Colon (tissue), 2 donors: ENCODE measurements at regions not wholly inside any gene's neighbourhood (a gene's known extent, or its start where the extent isn't known, plus 50 kb on each side); places are given as distances from the start of the nearest gene placed in this dataset.
A peak's percentile ranks its signal among the peaks of the same experiment; 100 is the strongest.

Source experiments
- FAIRE-seq: peaks from 2 replicates; lab custom pipeline; 2012; peaks lifted over from hg19 to GRCh38; lab: Jason Lieb, UNC
- donor health status: control.
- donor health status: control.

DNA sequence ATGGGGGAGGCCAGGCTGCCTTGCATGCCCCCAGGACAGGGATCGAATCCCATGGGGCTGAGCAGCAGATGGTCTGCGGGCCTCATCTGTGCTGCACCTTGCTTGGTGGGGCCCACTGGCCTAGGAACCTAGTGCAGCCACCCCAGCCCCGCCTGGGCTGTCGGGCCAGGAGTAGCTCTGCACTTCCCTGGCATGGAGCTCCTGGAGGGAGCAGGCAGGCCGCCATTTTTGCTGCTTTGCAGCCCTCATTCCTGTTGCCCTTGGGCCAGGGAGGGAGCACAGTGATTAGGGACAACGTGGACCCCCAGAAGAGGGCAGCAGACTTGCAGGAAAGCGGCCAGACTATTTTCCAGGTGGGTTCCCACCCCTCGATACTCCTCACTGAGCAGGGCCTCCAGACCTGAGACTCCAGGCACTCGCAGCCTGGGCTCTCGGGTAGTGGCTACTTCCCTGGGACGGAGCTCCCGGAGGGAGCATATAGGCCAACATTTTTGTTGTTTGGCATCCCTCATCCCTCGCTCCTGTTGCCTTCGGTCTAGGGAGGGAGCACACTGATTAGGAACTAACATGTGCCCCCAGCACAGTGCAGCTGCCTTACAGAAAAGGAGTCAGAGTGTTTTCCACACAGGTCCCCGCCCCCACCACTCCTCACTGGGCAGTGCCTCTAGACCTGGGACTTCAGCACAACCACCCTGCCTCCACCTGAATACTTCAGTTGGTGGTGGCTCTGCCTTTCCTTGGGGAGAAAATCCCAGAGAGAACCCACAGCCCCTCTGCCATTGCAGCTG lies 99.5 kb downstream of the MAIP1 start:
- FAIRE-seq, result no peak

DNA sequence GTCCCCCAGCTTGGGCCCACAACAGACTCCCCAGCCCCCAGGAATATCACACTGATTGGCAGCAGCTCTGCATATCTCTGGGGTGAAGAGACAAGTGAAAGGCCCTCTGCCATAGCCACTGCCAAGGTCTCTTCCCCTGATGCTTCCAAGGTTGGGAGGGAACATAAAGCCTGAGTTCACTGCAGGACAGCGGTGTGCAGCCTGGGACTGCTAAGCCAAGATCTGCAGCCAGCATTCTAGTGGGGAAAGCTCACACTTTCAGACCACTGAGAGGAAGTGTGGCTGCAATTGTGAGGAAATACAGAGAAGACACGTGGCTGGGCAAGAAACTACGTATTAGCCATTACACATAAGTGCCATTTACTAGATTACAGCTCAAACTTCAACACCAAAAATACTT lies 100.7 kb downstream of the MAIP1 start:
- FAIRE-seq, result no peak

DNA sequence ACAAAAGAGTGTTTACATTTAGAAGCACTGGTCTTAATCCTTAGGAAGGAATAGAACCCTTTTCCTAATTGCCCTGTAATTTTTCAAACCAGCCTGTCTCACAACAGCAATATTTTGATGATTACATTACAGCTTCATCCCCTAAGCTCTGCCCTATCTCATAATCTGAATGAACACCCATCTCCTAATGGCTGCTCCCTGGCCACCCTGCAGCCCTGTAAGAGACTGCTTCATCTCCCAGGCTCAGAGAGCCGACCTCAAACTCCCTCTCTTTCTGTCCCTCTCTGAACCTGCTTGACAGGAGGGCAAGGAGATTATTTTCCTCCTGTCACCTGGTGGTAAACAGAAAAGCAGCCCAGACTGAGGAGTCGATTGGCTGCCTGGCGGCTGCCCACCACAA lies 107.8 kb downstream of the MAIP1 start:
- FAIRE-seq, result no peak

DNA sequence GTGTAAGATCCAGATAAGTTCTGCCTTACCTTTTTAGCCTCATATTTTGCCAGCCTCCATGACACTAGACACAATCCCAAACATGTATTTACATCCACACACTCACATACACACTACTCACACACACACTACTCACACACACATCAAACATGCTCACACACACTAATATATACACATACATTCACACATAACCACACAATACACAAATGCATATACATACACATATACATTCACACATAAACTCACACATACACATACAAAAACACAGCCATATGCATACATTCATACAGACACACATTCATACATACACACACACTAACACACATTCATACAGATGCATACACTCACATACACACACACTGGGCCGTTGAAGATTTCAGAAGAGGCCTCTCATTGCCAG lies 109.5 kb downstream of the MAIP1 start:
- FAIRE-seq, result no peak

DNA sequence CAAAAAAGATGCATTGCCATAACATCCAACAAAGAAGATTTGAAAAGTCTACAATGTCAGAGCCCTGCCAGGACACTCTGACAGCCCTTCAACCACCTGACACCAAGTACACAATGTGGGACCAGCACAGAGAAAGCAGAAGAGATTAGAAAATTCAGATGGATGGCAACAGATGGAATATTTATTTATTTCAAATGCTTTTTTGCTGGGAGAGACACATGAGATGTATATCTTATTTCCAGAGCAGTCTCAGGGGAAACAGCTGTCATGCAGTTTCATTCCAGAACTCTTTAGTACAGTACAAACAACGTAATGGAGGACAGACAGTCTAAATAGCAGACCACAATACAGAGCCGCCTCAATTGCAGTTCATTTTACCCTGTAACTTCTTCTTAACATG lies 110.1 kb downstream of the MAIP1 start:
- no peak for FAIRE-seq

DNA sequence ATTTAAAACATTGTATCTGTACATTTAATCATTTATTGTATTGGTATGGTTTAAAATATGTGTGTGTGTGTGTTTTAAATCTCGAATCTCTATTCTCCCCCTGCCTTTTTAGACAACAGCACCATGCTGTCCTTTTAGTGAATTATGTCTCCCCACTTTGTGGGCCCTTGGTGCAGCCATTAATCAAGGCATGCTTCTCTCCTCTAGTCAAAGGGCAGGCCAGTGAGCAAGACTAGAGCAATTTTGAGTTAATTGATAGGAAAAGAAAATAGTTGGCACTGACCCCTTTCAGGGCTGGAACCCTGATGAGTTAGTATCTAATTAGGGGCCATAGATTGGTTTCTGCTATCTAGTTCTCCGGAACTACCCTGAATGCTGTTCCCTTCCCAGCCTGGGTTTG lies 111.0 kb downstream of the MAIP1 start:
- FAIRE-seq, result no peak

DNA sequence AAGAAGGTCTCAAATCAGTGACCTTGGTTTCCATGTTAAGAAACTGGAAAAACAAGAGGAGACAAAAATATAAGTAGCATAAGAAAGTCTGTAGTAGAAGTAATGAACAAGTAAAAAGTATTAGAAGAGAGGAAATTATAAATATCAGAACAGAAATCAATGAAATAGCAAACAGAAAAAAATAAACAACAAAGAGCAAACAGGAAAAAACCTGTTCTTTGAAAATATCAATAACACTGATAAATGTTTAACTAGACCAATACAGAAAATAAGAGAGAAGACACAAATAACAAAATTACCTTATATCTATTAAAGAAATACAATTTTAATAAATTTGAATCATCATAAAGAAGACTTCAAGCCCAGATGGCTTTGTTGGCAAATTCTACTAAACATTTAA lies 113.3 kb downstream of the MAIP1 start:
- no peak for FAIRE-seq

DNA sequence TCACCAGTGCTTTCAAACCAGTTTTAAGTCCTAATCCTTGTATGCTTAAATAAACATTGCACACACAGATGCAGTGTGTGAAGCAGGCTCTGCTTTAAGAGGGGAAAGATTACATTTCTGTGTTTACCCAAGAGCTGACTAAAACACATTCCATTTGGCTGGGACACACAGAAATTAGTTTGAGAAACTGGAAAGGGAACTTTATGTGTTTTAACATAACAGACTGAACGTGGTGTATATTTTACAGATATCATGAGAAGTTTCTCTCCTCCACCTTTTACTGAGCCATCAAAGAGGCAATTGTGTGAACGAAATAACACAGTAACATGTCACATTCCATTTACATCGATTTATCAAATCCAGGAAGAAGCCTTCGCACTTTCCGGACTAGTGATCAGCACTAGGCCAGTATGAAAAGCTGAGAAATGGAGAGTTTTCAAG lies 121.8 kb downstream of the MAIP1 start:
- no peak for FAIRE-seq

DNA sequence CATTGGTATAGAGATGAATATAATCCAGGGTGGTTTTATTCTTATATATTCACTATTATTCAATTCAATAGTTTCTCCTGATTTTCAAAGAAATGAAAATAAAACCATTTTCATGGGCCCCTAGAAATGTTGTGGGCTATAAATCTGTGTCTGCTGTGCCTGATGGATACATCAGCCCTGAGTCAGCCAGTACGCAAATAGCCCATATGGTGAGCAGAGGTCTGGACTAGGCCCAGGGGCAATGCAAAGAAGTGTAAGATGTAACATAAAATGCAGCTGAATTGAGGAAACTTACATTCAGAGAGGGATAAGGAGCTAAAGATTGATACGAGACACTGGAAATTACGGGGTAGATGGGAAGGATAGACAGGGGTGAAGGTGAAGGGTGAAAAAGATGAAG lies 122.5 kb downstream of the MAIP1 start:
- FAIRE-seq, result no peak

DNA sequence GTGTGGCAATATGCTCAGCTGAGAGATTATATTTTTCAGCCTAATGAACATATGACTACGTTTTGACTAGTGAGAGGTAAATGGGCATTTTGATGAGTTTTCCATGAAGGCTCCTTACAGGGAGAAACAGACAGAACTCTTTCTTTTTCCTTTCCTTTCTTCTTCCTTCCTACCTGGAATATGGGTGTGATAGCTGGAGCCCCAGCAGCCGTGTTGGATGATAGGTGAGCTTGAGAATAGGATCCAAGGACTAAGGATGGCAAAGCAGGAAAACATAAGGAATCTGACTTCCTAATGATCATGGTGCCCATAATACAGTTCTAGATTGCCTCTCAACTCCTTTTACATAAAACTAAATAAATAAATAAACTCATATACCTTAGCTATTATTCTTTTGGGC lies 124.0 kb downstream of the MAIP1 start:
- no peak for FAIRE-seq

DNA sequence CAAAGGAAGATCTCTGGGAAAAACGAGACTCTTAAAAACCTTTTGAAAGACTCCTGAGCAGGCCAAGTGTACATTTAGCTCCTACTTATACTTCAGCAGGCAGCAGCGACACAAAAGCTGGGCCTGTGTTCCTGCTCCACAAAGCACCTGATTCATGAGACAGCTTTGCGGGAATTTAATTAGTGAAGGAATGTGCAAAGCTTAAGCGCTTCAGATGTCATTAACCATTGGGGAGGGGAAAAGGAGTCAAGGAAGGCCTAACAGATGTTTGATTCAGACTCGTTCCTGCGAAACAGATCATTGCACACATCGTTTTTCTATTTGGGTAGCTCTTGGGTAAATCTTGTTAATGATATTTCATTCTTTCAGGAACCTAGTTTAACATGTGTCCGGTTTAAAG lies 125.9 kb downstream of the MAIP1 start:
- no peak for FAIRE-seq

DNA sequence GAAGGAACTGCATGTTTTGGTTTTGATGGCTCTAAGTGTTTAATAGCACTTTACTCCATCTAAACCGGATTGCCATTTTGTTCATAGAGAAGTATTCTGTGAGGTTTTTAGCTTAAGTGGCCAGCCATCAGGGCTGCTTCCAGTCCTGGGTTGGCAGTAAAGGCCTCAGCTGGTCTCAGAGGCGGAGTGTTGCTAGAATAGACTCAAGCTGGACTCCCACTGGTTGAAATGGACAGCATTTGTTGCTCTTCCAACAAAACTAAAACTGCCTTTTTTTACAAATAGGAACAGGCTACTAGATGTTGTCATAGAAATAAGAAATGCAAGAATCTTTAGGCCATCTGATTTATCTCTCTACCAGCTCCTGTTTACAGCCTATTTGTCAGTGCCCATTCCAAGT lies 126.4 kb downstream of the MAIP1 start:
- no peak for FAIRE-seq

DNA sequence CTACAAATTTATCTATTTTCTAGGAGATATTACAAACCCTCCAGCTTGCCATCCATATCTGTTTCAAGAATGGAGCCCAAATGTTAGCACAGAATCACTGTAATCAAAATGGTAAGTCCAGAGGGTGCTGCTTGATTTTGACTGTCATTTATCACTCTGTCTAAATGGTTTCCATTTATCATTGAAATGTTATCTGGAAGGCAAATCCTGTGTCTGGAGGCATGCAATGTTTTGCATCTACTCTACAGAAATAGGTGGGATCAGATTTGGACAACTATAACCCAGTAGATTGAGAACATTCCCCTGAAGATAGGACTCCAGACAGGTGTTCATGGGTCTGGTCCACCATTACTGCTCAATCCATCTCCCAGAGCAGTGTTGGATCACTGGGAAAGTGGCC lies 128.7 kb downstream of the MAIP1 start:
- FAIRE-seq, result no peak

DNA sequence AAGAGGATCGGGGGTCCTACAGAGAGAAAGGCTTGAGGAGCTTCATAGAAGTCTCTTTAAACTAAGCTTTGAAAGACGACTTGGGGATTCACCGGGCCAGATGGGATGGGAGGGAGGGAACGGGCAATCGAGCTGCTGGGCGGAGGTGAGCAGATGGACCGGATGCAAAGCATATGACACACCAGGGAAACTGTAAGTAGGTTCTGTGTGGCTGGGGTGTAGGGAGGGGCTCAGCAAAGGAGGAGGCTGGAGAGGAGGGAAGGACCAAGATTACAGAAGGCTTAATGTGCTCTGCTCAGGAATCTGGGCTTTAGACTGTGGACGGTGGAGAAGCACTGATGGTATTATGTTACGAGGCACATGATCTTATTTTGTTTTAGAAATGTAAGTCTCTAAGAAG lies 131.5 kb downstream of the MAIP1 start:
- no peak for FAIRE-seq

DNA sequence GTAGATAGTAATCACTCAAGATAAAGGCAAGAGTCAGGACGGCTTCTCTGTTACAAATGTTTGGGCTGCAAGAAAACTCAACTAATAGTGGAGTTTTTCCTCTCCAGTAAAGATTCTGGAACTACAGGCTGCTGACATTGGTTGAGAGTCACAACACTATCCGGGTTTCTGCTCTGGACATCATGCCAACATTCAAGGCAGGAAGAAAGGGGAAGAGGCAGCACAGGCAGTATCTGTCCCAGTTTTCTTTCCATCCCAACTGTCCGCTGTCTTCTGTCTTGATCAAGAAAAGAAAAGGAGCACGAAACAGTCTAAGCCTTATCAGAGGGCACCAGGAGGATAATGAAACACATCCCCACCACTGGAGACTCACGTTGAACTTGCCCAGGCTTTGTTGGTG lies 132.1 kb downstream of the MAIP1 start:
- FAIRE-seq, result no peak

DNA sequence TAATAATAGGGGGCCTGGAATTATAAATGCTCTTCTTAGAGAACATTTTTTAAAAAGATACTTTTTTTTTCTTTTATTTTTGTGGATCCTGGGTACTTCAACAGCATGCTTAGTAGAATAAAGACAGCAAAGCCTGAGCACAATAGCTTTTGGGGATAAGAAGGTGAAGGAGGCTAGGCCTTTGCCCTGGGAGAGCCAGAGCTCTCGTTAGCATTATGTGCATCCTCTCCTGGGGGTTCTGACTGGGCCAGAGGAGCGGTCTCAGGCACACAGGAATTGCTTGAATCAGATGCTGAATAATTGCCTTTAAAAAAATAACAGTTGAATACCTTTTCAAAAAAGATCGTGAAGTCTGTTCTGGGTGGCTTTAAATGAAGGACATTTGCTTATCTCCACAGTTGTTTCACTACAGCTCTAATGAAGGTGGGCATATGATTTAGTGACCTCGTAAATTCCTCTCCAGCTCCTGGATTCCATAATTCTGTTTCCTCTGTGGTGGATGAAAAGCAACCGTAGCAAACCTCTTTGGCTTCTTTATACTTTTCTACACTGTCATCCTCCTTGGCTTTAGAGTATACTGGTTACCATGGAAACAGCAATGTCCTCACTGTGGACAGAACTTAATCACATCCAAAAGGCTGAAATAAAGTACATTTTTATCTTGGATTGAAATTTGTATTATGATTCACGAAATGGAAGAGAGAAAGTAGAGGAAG lies 133.8 kb downstream of the MAIP1 start:
- no peak for FAIRE-seq

DNA sequence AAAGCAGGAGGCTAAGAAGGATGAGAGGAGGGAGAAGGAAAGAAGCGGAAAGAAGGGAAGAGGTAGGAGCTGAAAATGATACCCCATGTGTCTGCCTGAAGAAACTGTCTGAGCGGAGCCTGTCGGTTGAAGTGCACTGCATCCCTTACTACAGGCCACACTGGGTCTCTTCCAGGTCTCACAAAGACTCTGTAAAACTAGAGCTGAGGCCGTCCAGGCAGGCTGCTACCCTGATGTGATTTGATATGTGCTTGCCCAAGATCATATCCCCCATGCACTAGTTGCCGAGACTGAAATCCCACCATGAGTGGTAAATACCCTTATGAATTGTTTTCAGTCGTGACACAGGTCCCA lies 134.4 kb downstream of the MAIP1 start:
- FAIRE-seq, result no peak

DNA sequence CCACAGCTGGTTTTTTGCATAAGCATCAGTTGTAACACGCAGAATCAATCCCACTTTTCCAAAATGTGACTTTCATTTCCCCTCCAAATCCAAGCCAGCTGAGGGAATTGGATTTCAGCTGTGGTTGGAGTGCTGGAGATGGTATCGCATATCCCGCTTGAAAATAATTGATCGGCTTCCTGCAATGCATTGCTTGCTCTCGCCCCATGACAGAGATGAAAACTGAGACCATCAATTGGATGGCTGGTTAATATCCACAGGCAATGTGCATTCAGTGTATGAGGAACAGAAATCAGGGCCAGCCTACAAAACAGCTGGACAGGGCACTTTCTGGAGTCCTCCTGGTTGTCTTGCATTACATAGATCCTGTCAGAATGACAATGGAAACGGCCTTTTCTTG lies 135.3 kb downstream of the MAIP1 start:
- no peak for FAIRE-seq

DNA sequence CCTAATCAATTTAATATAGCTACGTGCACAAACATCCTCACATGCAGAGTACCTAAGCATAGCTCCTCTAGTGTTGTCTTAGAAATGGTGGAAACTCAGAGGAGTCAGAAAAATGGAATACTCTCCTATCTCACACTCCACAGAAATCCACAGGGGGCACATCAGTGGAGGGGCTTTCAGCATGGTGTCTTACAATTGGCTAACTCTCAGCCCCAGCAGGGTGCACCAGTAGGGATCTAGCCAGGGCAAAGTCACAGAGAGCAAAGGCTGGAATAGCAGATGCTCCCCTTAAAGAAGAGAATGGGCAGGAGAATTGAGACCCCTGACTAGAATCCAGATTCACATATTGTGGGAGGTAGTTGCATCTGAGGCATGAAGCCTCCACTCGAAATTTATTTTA lies 135.7 kb downstream of the MAIP1 start:
- FAIRE-seq, result no peak

DNA sequence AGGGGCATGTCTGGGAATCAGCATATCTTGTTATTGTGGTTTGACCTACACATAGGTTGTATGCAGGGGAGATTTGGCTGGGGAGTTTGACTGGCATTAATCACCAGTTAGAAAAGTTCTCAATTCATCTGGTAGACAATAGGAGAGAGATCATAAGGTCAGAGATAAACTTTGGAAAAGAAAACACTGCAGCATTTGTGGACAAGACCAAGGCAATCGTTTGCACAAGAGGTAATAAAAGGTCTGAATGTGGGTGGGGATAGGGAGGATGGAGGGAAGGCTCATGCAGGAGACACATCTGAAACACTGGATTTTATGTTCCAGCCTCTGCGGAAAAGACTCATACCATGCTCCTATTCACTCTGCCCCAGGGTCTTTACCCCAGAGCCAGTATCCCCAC lies 136.9 kb downstream of the MAIP1 start:
- FAIRE-seq, result no peak

DNA sequence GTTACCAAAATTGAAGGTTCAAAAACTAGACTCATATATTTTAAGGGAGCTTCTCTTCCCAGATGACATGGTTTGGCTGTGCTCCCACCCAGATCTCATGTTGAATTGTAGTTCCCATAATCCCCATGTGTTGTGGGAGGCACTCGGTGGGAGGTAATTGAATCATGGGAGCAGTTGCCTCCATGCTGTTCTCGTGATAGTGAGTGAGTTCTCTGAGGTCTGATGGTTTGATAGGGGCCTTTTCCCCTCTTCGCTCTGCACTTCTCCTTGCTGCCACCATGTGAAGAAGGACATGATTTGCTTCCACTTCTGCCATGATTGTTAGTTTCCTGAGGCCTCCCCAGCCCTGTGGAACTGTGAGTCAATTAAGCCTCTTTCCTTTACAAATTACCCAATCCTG lies 140.1 kb downstream of the MAIP1 start:
- no peak for FAIRE-seq

DNA sequence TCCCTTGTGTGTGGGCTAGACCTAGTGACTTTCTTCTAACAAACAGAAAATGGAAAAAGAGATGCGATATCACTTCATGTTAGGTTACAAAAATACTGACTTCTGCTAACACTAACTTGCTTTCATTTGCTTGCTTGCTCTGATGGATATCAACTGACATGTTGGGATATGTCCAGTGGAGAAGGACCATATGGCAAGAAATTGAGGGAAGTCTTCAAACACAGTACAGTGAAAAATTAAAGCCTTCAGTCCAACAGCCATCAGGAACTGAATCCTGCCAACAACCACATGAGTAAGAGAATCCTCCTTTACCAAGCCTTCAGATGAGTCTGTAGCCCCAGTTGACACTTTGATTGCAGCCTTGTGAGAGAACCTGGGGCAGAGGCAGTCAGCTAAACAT lies 143.9 kb downstream of the MAIP1 start:
- no peak for FAIRE-seq

DNA sequence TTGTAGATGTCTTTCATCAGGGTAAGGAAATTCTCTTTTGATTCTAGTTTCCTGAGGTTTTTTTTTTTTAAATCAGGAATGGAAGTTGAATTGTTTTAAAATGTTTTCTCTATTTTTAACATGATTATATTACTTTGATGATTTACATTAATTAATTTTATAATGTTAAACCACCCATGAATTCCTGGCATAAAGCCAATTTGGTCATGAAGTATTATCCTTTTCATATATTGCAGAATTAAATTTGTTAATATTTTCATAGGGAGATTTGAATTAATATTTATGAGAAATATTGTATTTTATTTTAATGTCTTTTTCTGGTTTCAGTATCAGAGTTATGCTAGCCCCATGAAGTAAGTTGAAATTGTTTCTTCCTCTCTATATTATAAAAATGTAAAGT lies 144.6 kb downstream of the MAIP1 start:
- FAIRE-seq, result peak; percentile 53

DNA sequence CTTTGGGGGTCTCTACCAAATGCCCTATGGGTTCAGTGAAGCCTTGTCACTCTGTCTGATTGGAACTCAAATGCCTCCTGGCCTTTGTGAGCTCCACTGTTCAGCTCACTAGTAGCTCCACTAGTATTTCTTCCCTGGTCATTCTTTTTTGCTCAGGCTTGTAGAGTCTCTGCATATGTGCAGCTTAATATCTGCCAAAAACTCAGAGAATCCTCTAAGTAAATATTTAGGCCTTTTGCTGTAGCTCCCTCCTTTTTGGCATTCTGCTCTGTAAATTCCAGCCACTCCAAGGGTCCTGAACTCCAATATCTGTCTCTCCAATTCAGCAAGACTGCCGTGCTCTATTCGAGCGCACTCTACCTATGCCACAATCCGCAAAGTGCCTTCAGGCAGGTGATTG lies 146.5 kb downstream of the MAIP1 start:
- no peak for FAIRE-seq
